ENCODE measurements at regions not wholly inside any gene's neighbourhood (a gene's known extent, or its start where the extent isn't known, plus 50 kb on each side); places are given as distances from the start of the nearest gene placed in this dataset.

DNA sequence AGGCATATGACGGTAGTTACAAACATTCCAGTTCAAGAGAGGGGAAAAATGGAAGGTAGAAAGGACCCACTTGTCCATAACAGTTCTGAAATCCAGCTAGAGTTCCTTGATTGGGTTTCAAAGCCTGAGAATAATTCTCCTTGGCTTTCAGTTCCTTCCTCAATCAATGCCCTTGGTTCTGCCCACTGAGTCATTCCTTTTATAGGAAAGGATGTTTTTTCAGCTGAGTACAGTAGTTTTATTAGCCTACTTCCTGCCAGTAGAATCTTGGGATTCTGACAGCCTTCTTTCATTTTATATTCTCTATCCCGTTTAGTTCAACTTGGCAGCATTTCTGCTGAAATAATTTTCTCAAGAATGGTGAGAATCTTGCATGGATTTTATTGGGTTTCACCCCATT is 386.9 kb upstream of the SMC2 start:
- H3K23ac ChIP-seq (ENCODE audit: low read depth, low read length, poor library complexity) = no peak overlapping the region
- H3K4ac ChIP-seq (ENCODE audit: low read length) = no peak overlapping the region
- H2BK5ac ChIP-seq (ENCODE audit: low read length) = no peak overlapping the region
- H3K4me1 ChIP-seq (ENCODE audit: control insufficient read depth in 2 of 2, insufficient read depth in 1 of 2, low read depth in 1 of 2, low read length in 2 of 2) = no peaks in the 10 kb centered on the region
- H2BK120ac ChIP-seq (ENCODE audit: low read depth, low read length) = no peak overlapping the region
- H4K8ac ChIP-seq (ENCODE audit: low read depth, low read length) = no peak overlapping the region
- no peaks in the 10 kb centered on the region for H3K36me3 ChIP-seq (replicated peaks in 1 of 2; ENCODE audit: control insufficient read depth in 2 of 2, insufficient read depth in 2 of 2, low read length in 2 of 2)
- no peaks in the 10 kb centered on the region for H3K79me1 ChIP-seq (ENCODE audit: low read depth, low read length)
- H3K4me2 ChIP-seq (ENCODE audit: insufficient read depth, low read length, poor library complexity, severe bottlenecking) = no peak overlapping the region
- no peak overlapping the region for H2AFZ ChIP-seq (ENCODE audit: low read length)
- H3K18ac ChIP-seq (ENCODE audit: low read length) = no peak overlapping the region
- no peak overlapping the region for H4K91ac ChIP-seq (ENCODE audit: low read depth, low read length, poor library complexity)
- H3K9me3 ChIP-seq (replicated peaks in 1 of 2; ENCODE audit: control insufficient read depth in 2 of 2, insufficient read depth in 1 of 2, low read depth in 1 of 2, low read length in 2 of 2) = no peaks in the 10 kb centered on the region
- H3K14ac ChIP-seq (ENCODE audit: low read length) = no peak overlapping the region
- no CpG with 5 or more reads among the region's 2 CpGs for WGBS, 2 donors (ENCODE audit: extremely low coverage in 2 of 2, insufficient read length in 2 of 2, insufficient replicate concordance in 1 of 2)
- H2BK12ac ChIP-seq (ENCODE audit: low read length) = no peak overlapping the region
- no peak overlapping the region for H3K27ac ChIP-seq (replicated peaks; ENCODE audit: low read length)
- no peak overlapping the region for H3K4me3 ChIP-seq (ENCODE audit: low read length in 2 of 2)
- no peaks in the 10 kb centered on the region for H3K27me3 ChIP-seq (ENCODE audit: control insufficient read depth in 3 of 3, insufficient read depth in 3 of 3, low read depth in 1 of 3, low read length in 3 of 3)
- DNase-seq (ENCODE audit: low spot score) = no peak
- no peak overlapping the region for H2AK5ac ChIP-seq (ENCODE audit: low read depth, low read length)
- no peak overlapping the region for H3K9ac ChIP-seq (ENCODE audit: low read depth, low read length, poor library complexity)
- H2BK15ac ChIP-seq (ENCODE audit: low read length) = no peak overlapping the region

DNA sequence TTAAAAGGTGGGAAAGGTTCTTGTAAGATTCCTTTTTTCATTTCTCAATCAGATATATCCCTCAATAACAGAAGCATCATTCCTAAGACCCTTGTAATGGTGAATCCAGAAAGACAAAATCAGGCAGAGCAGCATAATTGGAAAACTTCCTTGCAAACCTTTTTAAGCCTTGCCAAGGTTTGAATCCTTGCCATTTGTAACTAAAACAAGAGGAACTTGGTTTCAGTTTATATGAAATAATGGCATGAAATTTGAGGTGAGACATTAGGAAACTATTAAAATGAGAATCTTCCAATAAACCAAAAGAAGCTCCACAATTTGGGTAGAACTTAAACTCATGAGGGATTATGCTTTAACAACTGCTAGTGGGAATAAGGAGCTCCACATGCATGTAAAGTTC is 384.7 kb upstream of the SMC2 start:
- H3K4me3 ChIP-seq (ENCODE audit: low read length in 2 of 2) = no peak overlapping the region

DNA sequence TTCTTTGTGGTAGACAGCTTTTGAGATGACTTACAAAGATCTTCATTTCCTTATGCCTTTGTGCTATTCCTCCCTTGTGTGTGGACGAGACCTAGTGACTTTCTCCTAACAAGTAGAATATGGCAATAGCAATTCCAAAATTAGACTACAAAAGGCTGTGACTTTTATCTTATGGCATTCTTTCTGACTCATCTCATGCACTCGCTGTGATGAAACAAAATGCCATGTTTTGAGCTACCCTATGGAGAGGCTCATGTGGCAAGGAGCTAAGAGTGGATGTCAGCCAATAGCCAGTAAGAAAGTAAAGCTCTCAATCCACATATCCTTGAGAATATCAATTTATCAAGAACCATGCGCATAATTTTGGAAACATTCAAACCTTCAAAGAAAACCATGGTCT is 380.5 kb upstream of the SMC2 start:
- DNase-seq (ENCODE audit: low spot score) = no peak
- Histone ChIP-seq H3K9ac (ENCODE audit: low read depth, low read length, poor library complexity) (no peak overlapping the region), H3K79me1 (ENCODE audit: low read depth, low read length) (no peaks in the 10 kb centered on the region), H3K23ac (ENCODE audit: low read depth, low read length, poor library complexity) (no peak overlapping the region), H3K4me3 (ENCODE audit: low read length in 2 of 2) (no peak overlapping the region), H3K14ac (ENCODE audit: low read length) (no peak overlapping the region), H3K36me3 (replicated peaks in 1 of 2; ENCODE audit: control insufficient read depth in 2 of 2, insufficient read depth in 2 of 2, low read length in 2 of 2) (no peaks in the 10 kb centered on the region), H4K91ac (ENCODE audit: low read depth, low read length, poor library complexity) (no peak overlapping the region), H2BK5ac (ENCODE audit: low read length) (no peak overlapping the region), H3K27ac (replicated peaks; ENCODE audit: low read length) (no peak overlapping the region), H2AK5ac (ENCODE audit: low read depth, low read length) (no peak overlapping the region), H2BK15ac (ENCODE audit: low read length) (no peak overlapping the region), H2BK120ac (ENCODE audit: low read depth, low read length) (no peak overlapping the region), H3K9me3 (replicated peaks in 1 of 2; ENCODE audit: control insufficient read depth in 2 of 2, insufficient read depth in 1 of 2, low read depth in 1 of 2, low read length in 2 of 2) (no peaks in the 10 kb centered on the region), H3K18ac (ENCODE audit: low read length) (no peak overlapping the region), H4K8ac (ENCODE audit: low read depth, low read length) (no peak overlapping the region), H2BK12ac (ENCODE audit: low read length) (no peak overlapping the region), H3K27me3 (ENCODE audit: control insufficient read depth in 3 of 3, insufficient read depth in 3 of 3, low read depth in 1 of 3, low read length in 3 of 3) (no peaks in the 10 kb centered on the region), H3K4me2 (ENCODE audit: insufficient read depth, low read length, poor library complexity, severe bottlenecking) (no peak overlapping the region), H3K4ac (ENCODE audit: low read length) (no peak overlapping the region), H3K4me1 (ENCODE audit: control insufficient read depth in 2 of 2, insufficient read depth in 1 of 2, low read depth in 1 of 2, low read length in 2 of 2) (peaks cover 0 to 1% of the 10 kb centered on the region in 2 donors), H2AFZ (ENCODE audit: low read length) (no peak overlapping the region)
- no CpG with 5 or more reads among the region's 3 CpGs for WGBS, 2 donors (ENCODE audit: extremely low coverage in 2 of 2, insufficient read length in 2 of 2, insufficient replicate concordance in 1 of 2)

More for the DNA sequence above, 384.7 kb upstream of the SMC2 start:
- Histone ChIP-seq H3K18ac (ENCODE audit: low read length) (no peak overlapping the region), H3K9me3 (replicated peaks in 1 of 2; ENCODE audit: control insufficient read depth in 2 of 2, insufficient read depth in 1 of 2, low read depth in 1 of 2, low read length in 2 of 2) (no peaks in the 10 kb centered on the region), H3K27ac (replicated peaks; ENCODE audit: low read length) (no peak overlapping the region), H2BK5ac (ENCODE audit: low read length) (no peak overlapping the region), H2BK12ac (ENCODE audit: low read length) (no peak overlapping the region), H4K8ac (ENCODE audit: low read depth, low read length) (no peak overlapping the region), H3K4me1 (ENCODE audit: control insufficient read depth in 2 of 2, insufficient read depth in 1 of 2, low read depth in 1 of 2, low read length in 2 of 2) (no peaks in the 10 kb centered on the region), H2BK15ac (ENCODE audit: low read length) (no peak overlapping the region), H3K36me3 (replicated peaks in 1 of 2; ENCODE audit: control insufficient read depth in 2 of 2, insufficient read depth in 2 of 2, low read length in 2 of 2) (no peaks in the 10 kb centered on the region), H3K27me3 (ENCODE audit: control insufficient read depth in 3 of 3, insufficient read depth in 3 of 3, low read depth in 1 of 3, low read length in 3 of 3) (no peaks in the 10 kb centered on the region), H2AK5ac (ENCODE audit: low read depth, low read length) (no peak overlapping the region), H3K9ac (ENCODE audit: low read depth, low read length, poor library complexity) (no peak overlapping the region), H3K79me1 (ENCODE audit: low read depth, low read length) (no peaks in the 10 kb centered on the region), H3K4ac (ENCODE audit: low read length) (no peak overlapping the region), H3K23ac (ENCODE audit: low read depth, low read length, poor library complexity) (no peak overlapping the region), H4K91ac (ENCODE audit: low read depth, low read length, poor library complexity) (no peak overlapping the region), H3K4me2 (ENCODE audit: insufficient read depth, low read length, poor library complexity, severe bottlenecking) (no peak overlapping the region), H2BK120ac (ENCODE audit: low read depth, low read length) (no peak overlapping the region), H3K14ac (ENCODE audit: low read length) (no peak overlapping the region), H2AFZ (ENCODE audit: low read length) (no peak overlapping the region)
- DNase-seq (ENCODE audit: low spot score) = no peak

DNA sequence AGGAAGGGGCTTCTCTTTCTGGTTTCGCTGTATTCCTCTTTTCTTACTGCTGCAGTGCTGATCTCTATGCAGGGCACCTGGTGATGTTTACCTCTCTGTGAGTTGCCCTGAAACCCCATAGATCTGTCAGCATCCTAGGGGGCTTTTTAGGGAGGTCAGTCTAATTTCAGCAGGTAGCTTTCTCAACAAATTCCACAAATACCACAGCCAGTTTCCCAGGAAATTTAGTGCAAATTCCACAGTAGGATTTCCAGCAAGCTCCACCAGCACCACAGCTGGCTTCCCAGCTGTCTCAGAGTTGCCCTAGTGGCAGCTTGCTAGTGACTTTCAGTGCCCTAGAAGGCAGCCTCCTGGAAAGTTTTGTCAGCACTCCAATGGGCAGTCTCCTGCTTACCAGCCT is 379.1 kb upstream of the SMC2 start:
- Histone ChIP-seq H3K36me3 (replicated peaks in 1 of 2; ENCODE audit: control insufficient read depth in 2 of 2, insufficient read depth in 2 of 2, low read length in 2 of 2) (no peaks in the 10 kb centered on the region), H2BK120ac (ENCODE audit: low read depth, low read length) (no peak overlapping the region), H4K8ac (ENCODE audit: low read depth, low read length) (no peak overlapping the region), H3K4ac (ENCODE audit: low read length) (no peak overlapping the region), H2AFZ (ENCODE audit: low read length) (no peak overlapping the region), H3K4me1 (ENCODE audit: control insufficient read depth in 2 of 2, insufficient read depth in 1 of 2, low read depth in 1 of 2, low read length in 2 of 2) (peaks cover 0 to 1% of the 10 kb centered on the region in 2 donors), H3K23ac (ENCODE audit: low read depth, low read length, poor library complexity) (no peak overlapping the region), H3K14ac (ENCODE audit: low read length) (no peak overlapping the region), H3K27me3 (ENCODE audit: control insufficient read depth in 3 of 3, insufficient read depth in 3 of 3, low read depth in 1 of 3, low read length in 3 of 3) (no peaks in the 10 kb centered on the region), H4K91ac (ENCODE audit: low read depth, low read length, poor library complexity) (no peak overlapping the region), H3K9ac (ENCODE audit: low read depth, low read length, poor library complexity) (no peak overlapping the region), H3K18ac (ENCODE audit: low read length) (no peak overlapping the region), H3K27ac (replicated peaks; ENCODE audit: low read length) (no peak overlapping the region), H3K9me3 (replicated peaks in 1 of 2; ENCODE audit: control insufficient read depth in 2 of 2, insufficient read depth in 1 of 2, low read depth in 1 of 2, low read length in 2 of 2) (no peaks in the 10 kb centered on the region), H2BK5ac (ENCODE audit: low read length) (no peak overlapping the region), H3K79me1 (ENCODE audit: low read depth, low read length) (no peaks in the 10 kb centered on the region), H2BK12ac (ENCODE audit: low read length) (no peak overlapping the region), H2BK15ac (ENCODE audit: low read length) (no peak overlapping the region), H3K4me3 (ENCODE audit: low read length in 2 of 2) (no peak overlapping the region), H3K4me2 (ENCODE audit: insufficient read depth, low read length, poor library complexity, severe bottlenecking) (no peak overlapping the region), H2AK5ac (ENCODE audit: low read depth, low read length) (no peak overlapping the region)
- peak; percentile 1 for DNase-seq (ENCODE audit: low spot score)
- no CpG with 5 or more reads among the region's 1 CpG for WGBS, 2 donors (ENCODE audit: extremely low coverage in 2 of 2, insufficient read length in 2 of 2, insufficient replicate concordance in 1 of 2)
